ENCODE measurements at regions not wholly inside any gene's neighbourhood (a gene's known extent, or its start where the extent isn't known, plus 50 kb on each side); places are given as distances from the start of the nearest gene placed in this dataset.

- no peak for DNase-seq
- Histone ChIP-seq H3K27me3 (no peaks in the 10 kb centered on the region), H3K4me3 (no peak overlapping the region), H3K27ac (no peak overlapping the region), H3K4me1 (replicated peaks in 1 of 2) (peaks cover 0 to 3% of the 10 kb centered on the region in 2 donors), H3K9me3 (replicated peaks in 1 of 3) (no peaks in the 10 kb centered on the region), H3K36me3 (replicated peaks in 1 of 2) (no peaks in the 10 kb centered on the region)
- 92 to 95% (median 94%) methylated on average over 4 of the region's 4 CpGs for WGBS, 4 donors
- intact Hi-C loops (cut with DNase I), result no loop called here
- no peak for TF ChIP-seq POLR2A (IDR thresholded peaks at IDR 0.05)
- TF ChIP-seq, protein P1, sequence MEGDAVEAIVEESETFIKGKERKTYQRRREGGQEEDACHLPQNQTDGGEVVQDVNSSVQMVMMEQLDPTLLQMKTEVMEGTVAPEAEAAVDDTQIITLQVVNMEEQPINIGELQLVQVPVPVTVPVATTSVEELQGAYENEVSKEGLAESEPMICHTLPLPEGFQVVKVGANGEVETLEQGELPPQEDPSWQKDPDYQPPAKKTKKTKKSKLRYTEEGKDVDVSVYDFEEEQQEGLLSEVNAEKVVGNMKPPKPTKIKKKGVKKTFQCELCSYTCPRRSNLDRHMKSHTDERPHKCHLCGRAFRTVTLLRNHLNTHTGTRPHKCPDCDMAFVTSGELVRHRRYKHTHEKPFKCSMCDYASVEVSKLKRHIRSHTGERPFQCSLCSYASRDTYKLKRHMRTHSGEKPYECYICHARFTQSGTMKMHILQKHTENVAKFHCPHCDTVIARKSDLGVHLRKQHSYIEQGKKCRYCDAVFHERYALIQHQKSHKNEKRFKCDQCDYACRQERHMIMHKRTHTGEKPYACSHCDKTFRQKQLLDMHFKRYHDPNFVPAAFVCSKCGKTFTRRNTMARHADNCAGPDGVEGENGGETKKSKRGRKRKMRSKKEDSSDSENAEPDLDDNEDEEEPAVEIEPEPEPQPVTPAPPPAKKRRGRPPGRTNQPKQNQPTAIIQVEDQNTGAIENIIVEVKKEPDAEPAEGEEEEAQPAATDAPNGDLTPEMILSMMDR (IDR thresholded peaks at IDR 0.05), result no peak
Observed at GRCh38 chr3:176692966-176693785, 504.1 kb downstream of the TBL1XR1 start.

DNA sequence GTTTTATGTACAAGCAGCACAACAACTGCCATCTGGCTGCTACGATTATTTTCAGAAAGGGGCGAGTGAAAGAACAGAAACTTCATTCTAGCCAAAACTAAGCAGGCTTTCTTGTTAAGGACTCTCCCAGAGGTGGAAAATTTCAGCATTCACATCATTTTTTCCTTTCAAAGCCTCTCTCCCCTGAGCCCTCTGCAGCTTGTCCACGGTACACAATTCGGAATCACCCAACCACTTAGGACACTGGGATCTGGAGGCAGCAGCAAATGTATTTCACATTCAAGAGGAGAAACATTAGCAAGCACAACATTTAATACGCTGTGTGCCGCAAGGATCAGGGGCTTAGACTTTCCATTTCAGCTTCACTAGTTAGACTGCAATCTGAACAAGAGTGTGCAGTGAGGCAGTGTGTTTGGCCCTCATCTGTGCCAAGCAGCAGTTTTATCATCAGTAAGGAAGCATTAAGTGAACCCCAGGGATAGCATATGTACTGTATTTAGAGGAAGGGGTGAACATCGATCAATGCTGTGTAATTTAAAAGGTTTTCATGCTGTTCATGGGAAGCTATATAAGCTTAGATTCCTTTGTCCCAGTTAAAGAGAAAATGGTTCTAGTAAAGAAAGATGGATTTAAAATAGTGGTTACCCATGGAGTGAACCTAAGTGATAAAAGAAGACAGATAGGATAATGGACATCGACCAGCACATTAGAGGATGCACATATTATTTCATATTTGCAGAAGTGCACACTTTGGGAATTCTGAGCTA is 504.9 kb downstream of the TBL1XR1 start:
- intact Hi-C loops (cut with DNase I), result no loop called here
- no peak for DNase-seq
- WGBS, 4 donors, result 73 to 82% (median 81%) methylated on average over 8 of the region's 8 CpGs
- no peak overlapping the region for H3K27ac ChIP-seq
- H3K27me3 ChIP-seq, result no peaks in the 10 kb centered on the region
- H3K4me3 ChIP-seq, result no peak overlapping the region
- H3K9me3 ChIP-seq (replicated peaks in 1 of 3), result no peaks in the 10 kb centered on the region
- peaks cover 0 to 3% of the 10 kb centered on the region in 2 donors for H3K4me1 ChIP-seq (replicated peaks in 1 of 2)
- no peak for TF ChIP-seq POLR2A (IDR thresholded peaks at IDR 0.05)
- TF ChIP-seq, protein P1 (IDR thresholded peaks at IDR 0.05), result no peak
- no peaks in the 10 kb centered on the region for H3K36me3 ChIP-seq (replicated peaks in 1 of 2)

- 47 to 62% (median 55%) methylated on average over 7 of the region's 7 CpGs for WGBS, 4 donors
- intact Hi-C loops (cut with DNase I), result no loop called here
- no peak overlapping the region for H3K4me3 ChIP-seq
Observed at GRCh38 chr3:176690083-176690869, 507.0 kb downstream of the TBL1XR1 start.

More at GRCh38 chr3:176690083-176690869, 507.0 kb downstream of the TBL1XR1 start:
- DNase-seq, result peak; percentile 29 to 59 (median 51)
- Histone ChIP-seq H3K36me3 (replicated peaks in 1 of 2) (no peaks in the 10 kb centered on the region), H3K27ac (no peak overlapping the region), H3K4me1 (replicated peaks in 1 of 2) (peaks cover 0 to 3% of the 10 kb centered on the region in 2 donors), H3K27me3 (no peaks in the 10 kb centered on the region), H3K9me3 (replicated peaks in 1 of 3) (no peaks in the 10 kb centered on the region)
- no peak for TF ChIP-seq POLR2A (IDR thresholded peaks at IDR 0.05)
- TF ChIP-seq, protein P1 (IDR thresholded peaks at IDR 0.05), result no peak
